Vagina (tissue), 2 donors: ENCODE measurements at regions not wholly inside any gene's neighbourhood (a gene's known extent, or its start where the extent isn't known, plus 50 kb on each side); places are given as distances from the start of the nearest gene placed in this dataset.
"Not testable (repeated sequence)": the region's sequence is repeated elsewhere in the genome, so short reads cannot be mapped to it uniquely, and the experiment has no call there.

Source experiments
- DNase-seq, 2 donors: peaks; one replicate each; pipeline ENCODE4 v3.0.0-alpha.2; 2017; ENCODE audit errors: extremely low spot score in 2 of 2
- H3K27ac ChIP-seq: fragments of 200-600 bp; sonication (generic); one replicate; pipeline ENCODE4 v1.5.1; 2019
- H3K27me3 ChIP-seq: fragments of 200-600 bp; sonication (generic); one replicate; pipeline ENCODE4 v1.5.1; 2019
- H3K36me3 ChIP-seq, 2 donors: fragments of 200-600 bp; sonication (generic); one replicate each; pipeline ENCODE4 v1.5.1; 2017 to 2019
- H3K4me1 ChIP-seq: fragments of 200-600 bp; sonication (generic); one replicate; pipeline ENCODE4 v1.5.1; 2019
- H3K4me3 ChIP-seq, 2 donors: fragments of 200-600 bp; sonication (generic); 1 replicate in 1 of 2; 2 replicates in 1 of 2; pipeline ENCODE4 v1.5.1; 2016 to 2019
- H3K9me3 ChIP-seq: fragments of 200-600 bp; sonication (generic); one replicate; pipeline ENCODE4 v1.5.1; 2019
- CTCF ChIP-seq, 3 experiments: fragments of 450-650 bp in 2 of 3; fragments of 200-600 bp in 1 of 3; sonication (generic) in 1 of 3; IDR thresholded peaks; one replicate each; pipeline ENCODE4 v1.5.1; 2017 to 2019; ENCODE audit warnings: antibody characterized with exemption in 3 of 3, mild to moderate bottlenecking in 2 of 3, moderate library complexity in 2 of 3
- POLR2A ChIP-seq, 2 donors: fragments of 450-650 bp; IDR thresholded peaks; one replicate each; pipeline ENCODE4 v1.6.1; 2017; ENCODE audit warnings: antibody characterized with exemption in 2 of 2, mild to moderate bottlenecking in 2 of 2, moderate library complexity in 2 of 2
- POLR2AphosphoS5 ChIP-seq, 2 donors: sonication (generic); formaldehyde crosslinking; IDR thresholded peaks; one replicate each; pipeline ENCODE4 v1.9.0; 2017; ENCODE audit warnings: antibody characterized with exemption in 2 of 2, mild to moderate bottlenecking in 2 of 2, low read depth in 1 of 2; ENCODE audit not compliant: insufficient read depth in 1 of 2
- intact Hi-C: fragments of 100-400 bp; cut with DNase I; formaldehyde crosslinking; loops from one replicate; pipeline ENCODE4 v1.15.1; 2023

DNA sequence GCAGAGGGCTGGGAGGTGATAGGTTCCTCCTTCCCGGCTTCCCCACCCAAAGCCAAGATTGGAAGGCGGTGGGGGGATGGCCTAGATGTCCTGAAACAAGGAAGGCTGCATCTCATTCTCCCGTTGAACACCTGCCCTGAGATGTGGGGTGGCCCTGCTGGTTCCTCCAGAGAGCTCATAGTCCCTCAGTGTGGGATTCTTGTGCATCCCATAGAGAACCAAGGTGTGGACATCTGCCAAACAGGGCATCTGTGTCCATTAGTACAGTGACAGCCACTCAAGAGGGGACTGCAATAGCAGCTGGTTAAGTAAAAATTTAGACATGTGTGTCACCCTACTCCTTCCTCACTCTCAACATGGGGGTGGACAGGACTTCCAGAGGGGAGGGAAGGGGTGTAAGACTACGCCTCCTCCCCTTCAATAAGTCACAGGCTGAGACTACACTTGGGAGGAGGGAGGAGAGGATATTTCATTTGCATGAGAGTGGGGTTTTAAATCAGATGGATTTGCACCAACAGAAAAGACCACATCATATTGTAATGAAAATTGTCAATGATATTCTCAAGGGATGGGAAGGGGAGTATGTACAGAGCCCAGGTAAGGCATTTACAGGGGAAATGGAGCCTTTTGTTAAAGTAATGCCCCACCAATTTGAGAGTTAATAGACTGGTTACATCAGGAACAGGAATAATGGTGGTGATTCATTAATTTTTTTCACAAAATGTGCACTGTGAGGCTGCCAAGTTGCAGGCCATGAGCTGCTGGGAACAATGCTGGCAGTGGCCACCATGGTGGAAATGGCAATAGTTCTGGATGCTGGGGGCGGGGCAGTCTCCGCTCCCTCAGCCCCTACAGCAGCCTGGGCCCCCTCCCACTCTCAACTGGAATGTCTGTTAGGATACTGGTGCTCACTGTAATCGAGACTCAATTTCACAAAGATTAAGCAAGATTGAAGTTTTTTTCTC is 80.6 kb downstream of the TEX51 start:
- no peak for TF ChIP-seq POLR2AphosphoS5 (IDR thresholded peaks at IDR 0.05; ENCODE audit: insufficient read depth in 1 of 2, low read depth in 1 of 2)
- TF ChIP-seq CTCF (IDR thresholded peaks at IDR 0.05), result no peak
- no peak for TF ChIP-seq POLR2A (IDR thresholded peaks at IDR 0.05)
- no peaks in the 10 kb centered on the region for H3K27me3 ChIP-seq
- intact Hi-C loops, result no loop called here

DNA sequence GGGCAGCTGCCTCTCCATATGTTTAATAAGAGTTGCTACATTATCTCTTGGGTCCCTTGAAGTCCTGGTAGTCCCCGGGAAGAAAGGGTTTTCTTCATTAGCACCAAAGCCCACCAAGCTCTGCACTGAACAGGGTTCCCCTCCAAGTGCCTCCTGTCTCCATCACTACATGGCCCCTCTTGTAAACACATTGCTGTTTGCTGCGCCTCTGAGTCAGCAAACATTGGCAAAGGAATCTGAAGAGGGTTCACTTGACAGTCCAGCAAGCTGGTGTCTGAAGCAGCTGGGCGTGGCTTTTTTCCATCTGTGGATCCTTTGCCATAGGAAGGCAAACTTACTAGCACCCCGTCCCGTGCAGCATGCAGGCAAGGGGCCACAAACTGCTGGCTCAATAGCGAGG is 82.8 kb downstream of the TEX51 start:
- H3K36me3 ChIP-seq, result no peaks in the 10 kb centered on the region
- intact Hi-C loops, result no loop called here
- TF ChIP-seq POLR2A (IDR thresholded peaks at IDR 0.05), result no peak
- TF ChIP-seq POLR2AphosphoS5 (IDR thresholded peaks at IDR 0.05; ENCODE audit: insufficient read depth in 1 of 2, low read depth in 1 of 2), result no peak
- TF ChIP-seq CTCF (IDR thresholded peaks at IDR 0.05), result no peak
- H3K4me3 ChIP-seq, result no peak overlapping the region
- H3K4me1 ChIP-seq, result no peaks in the 10 kb centered on the region
- H3K27ac ChIP-seq, result no peak overlapping the region
- no peak for DNase-seq
- no peaks in the 10 kb centered on the region for H3K27me3 ChIP-seq
- no peaks in the 10 kb centered on the region for H3K9me3 ChIP-seq

More for the DNA sequence above, 80.6 kb downstream of the TEX51 start:
- no peak overlapping the region for H3K27ac ChIP-seq
- H3K9me3 ChIP-seq, result no peaks in the 10 kb centered on the region
- no peaks in the 10 kb centered on the region for H3K4me1 ChIP-seq
- no peak for DNase-seq
- no peak overlapping the region for H3K4me3 ChIP-seq
- H3K36me3 ChIP-seq, result no peaks in the 10 kb centered on the region

- TF ChIP-seq POLR2AphosphoS5 (IDR thresholded peaks at IDR 0.05; ENCODE audit: insufficient read depth in 1 of 2, low read depth in 1 of 2) (no peak), POLR2A (IDR thresholded peaks at IDR 0.05) (no peak), CTCF (IDR thresholded peaks at IDR 0.05) (no peak)
- intact Hi-C loops, result no loop called here
- Histone ChIP-seq H3K4me1 (no peaks in the 10 kb centered on the region), H3K27ac (no peak overlapping the region), H3K4me3 (no peak overlapping the region), H3K36me3 (no peaks in the 10 kb centered on the region), H3K9me3 (no peaks in the 10 kb centered on the region), H3K27me3 (no peaks in the 10 kb centered on the region)
- DNase-seq, result no peak
These were observed 84.2 kb downstream of the TEX51 start for GRCh38 chr2:126982935-126983334.

GRCh38 chr2:126986631-126987187 is 88.0 kb downstream of the TEX51 start:
- intact Hi-C loops, result no loop called here
- Histone ChIP-seq H3K27ac (no peak overlapping the region), H3K4me3 (no peak overlapping the region), H3K9me3 (no peaks in the 10 kb centered on the region), H3K27me3 (no peaks in the 10 kb centered on the region), H3K4me1 (no peaks in the 10 kb centered on the region), H3K36me3 (no peaks in the 10 kb centered on the region)
- TF ChIP-seq POLR2A (IDR thresholded peaks at IDR 0.05) (no peak), POLR2AphosphoS5 (IDR thresholded peaks at IDR 0.05; ENCODE audit: insufficient read depth in 1 of 2, low read depth in 1 of 2) (no peak), CTCF (IDR thresholded peaks at IDR 0.05) (no peak)
- DNase-seq, result no peak

- Histone ChIP-seq H3K27ac (no peak overlapping the region), H3K36me3 (no peaks in the 10 kb centered on the region), H3K4me3 (no peak overlapping the region), H3K4me1 (no peaks in the 10 kb centered on the region), H3K27me3 (no peaks in the 10 kb centered on the region), H3K9me3 (no peaks in the 10 kb centered on the region)
- intact Hi-C loops, result no loop called here
- no peak for DNase-seq
- TF ChIP-seq CTCF (IDR thresholded peaks at IDR 0.05) (no peak), POLR2A (IDR thresholded peaks at IDR 0.05) (no peak)
These were observed 89.8 kb downstream of the TEX51 start for GRCh38 chr2:126988482-126988881.

DNA sequence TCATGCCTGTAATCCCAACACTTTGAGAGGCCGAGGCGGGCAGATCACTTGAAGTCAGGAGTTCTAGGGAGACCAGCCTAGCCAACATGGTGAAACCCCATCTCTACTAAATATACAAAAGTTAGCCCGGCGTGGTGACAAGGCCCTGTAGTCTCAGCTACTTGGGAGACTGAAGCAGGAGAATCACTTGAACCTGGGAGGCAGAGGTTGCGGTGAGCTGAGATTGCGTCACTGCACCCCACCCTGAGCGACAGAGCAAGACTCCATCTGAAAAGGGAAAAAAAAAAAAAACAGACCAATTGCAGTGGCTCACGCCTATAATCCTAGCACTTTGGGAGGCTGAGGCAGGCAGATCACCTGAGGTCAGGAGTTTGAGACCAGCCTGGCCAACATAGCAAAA is 90.4 kb downstream of the TEX51 start:
- H3K4me1 ChIP-seq, H3K36me3 ChIP-seq, intact Hi-C loops, H3K4me3 ChIP-seq, H3K9me3 ChIP-seq, DNase-seq, H3K27me3 ChIP-seq, H3K27ac ChIP-seq: not testable (repeated sequence)
